Stimulated activated effector memory CD8-positive, alpha-beta T cell treated with anti-CD3 and anti-CD28 coated beads, Interleukin-12 subunit alpha, Interleukin-12 subunit beta, amount 100 ng/mL, for 72 hours (primary cell): ENCODE measurements at regions not wholly inside any gene's neighbourhood (a gene's known extent, or its start where the extent isn't known, plus 50 kb on each side); places are given as distances from the start of the nearest gene placed in this dataset.
"Not testable (repeated sequence)": the region's sequence is repeated elsewhere in the genome, so short reads cannot be mapped to it uniquely, and the experiment has no call there.

Experiments
- ATAC-seq: fragments of 150-1000 bp; cut with Tn5 transposase; 2 replicates; pipeline ENCODE4 v1.10.0; 2021
- DNase-seq, 2 donors: peaks; one replicate each; pipeline ENCODE4 v3.0.0; 2021 to 2022; ENCODE audit warnings: low spot score in 2 of 2
- H3K27ac Mint-ChIP-seq: one replicate; pipeline ENCODE4 v1.8.0; 2022; ENCODE audit warnings: mild to moderate bottlenecking, mixed read lengths
- H3K36me3 Mint-ChIP-seq: one replicate; pipeline ENCODE4 v1.8.0; 2022; ENCODE audit warnings: mild to moderate bottlenecking, mixed read lengths
- H3K4me1 Mint-ChIP-seq: one replicate; pipeline ENCODE4 v1.8.0; 2022; ENCODE audit warnings: mixed read lengths
- H3K4me3 Mint-ChIP-seq: one replicate; pipeline ENCODE4 v1.8.0; 2022; ENCODE audit warnings: mild to moderate bottlenecking, mixed read lengths
- H3K9me3 Mint-ChIP-seq: one replicate; pipeline ENCODE4 v1.8.0; 2022; ENCODE audit warnings: mixed read lengths

GRCh38 chr7:88566162-88566729 is 193.3 kb upstream of the ZNF804B start:
- Mint-ChIP-seq H3K4me3 (no peak overlapping the region), H3K9me3 (peaks cover 9% of the 10 kb centered on the region), H3K27ac (no peak overlapping the region), H3K36me3 (no peaks in the 10 kb centered on the region), H3K4me1 (no peaks in the 10 kb centered on the region)
- DNase-seq: no peak
- ATAC-seq: no peak

GRCh38 chr7:88565401-88565800 is 194.1 kb upstream of the ZNF804B start:
- Mint-ChIP-seq H3K27ac (no peak overlapping the region), H3K9me3 (peaks cover 9% of the 10 kb centered on the region), H3K4me1 (no peaks in the 10 kb centered on the region), H3K36me3 (no peaks in the 10 kb centered on the region), H3K4me3 (no peak overlapping the region)
- ATAC-seq (no peak), DNase-seq (no peak)

GRCh38 chr7:88556441-88556840 is 203.1 kb upstream of the ZNF804B start:
- not testable (repeated sequence) for H3K4me3 Mint-ChIP-seq, H3K9me3 Mint-ChIP-seq, H3K4me1 Mint-ChIP-seq, ATAC-seq, H3K36me3 Mint-ChIP-seq, H3K27ac Mint-ChIP-seq, DNase-seq

- not testable (repeated sequence) for ATAC-seq, DNase-seq, H3K27ac Mint-ChIP-seq, H3K36me3 Mint-ChIP-seq, H3K9me3 Mint-ChIP-seq, H3K4me1 Mint-ChIP-seq, H3K4me3 Mint-ChIP-seq
These were observed 204.7 kb upstream of the ZNF804B start for GRCh38 chr7:88554847-88555246.

GRCh38 chr7:88548399-88548798 is 211.1 kb upstream of the ZNF804B start:
- H3K9me3 Mint-ChIP-seq: peaks cover 15% of the 10 kb centered on the region
- no peak overlapping the region for H3K4me3 Mint-ChIP-seq
- H3K36me3 Mint-ChIP-seq: no peaks in the 10 kb centered on the region
- H3K27ac Mint-ChIP-seq: no peak overlapping the region
- DNase-seq: no peak
- ATAC-seq: no peak
- no peaks in the 10 kb centered on the region for H3K4me1 Mint-ChIP-seq

GRCh38 chr7:88546808-88547207 is 212.7 kb upstream of the ZNF804B start:
- ATAC-seq (no peak), DNase-seq (no peak)
- no peaks in the 10 kb centered on the region for H3K4me1 Mint-ChIP-seq
- peaks cover 15% of the 10 kb centered on the region for H3K9me3 Mint-ChIP-seq
- H3K27ac Mint-ChIP-seq: no peak overlapping the region
- no peaks in the 10 kb centered on the region for H3K36me3 Mint-ChIP-seq
- no peak overlapping the region for H3K4me3 Mint-ChIP-seq

- Mint-ChIP-seq H3K36me3 (no peaks in the 10 kb centered on the region), H3K4me1 (no peaks in the 10 kb centered on the region), H3K9me3 (peaks cover 15% of the 10 kb centered on the region), H3K4me3 (no peak overlapping the region), H3K27ac (no peak overlapping the region)
- ATAC-seq: no peak
- no peak for DNase-seq
These were observed 213.8 kb upstream of the ZNF804B start for GRCh38 chr7:88545663-88546062.

- no peak for ATAC-seq
- DNase-seq: no peak
- H3K4me3 Mint-ChIP-seq: no peak overlapping the region
- no peaks in the 10 kb centered on the region for H3K4me1 Mint-ChIP-seq
- H3K36me3 Mint-ChIP-seq: no peaks in the 10 kb centered on the region
- H3K27ac Mint-ChIP-seq: no peak overlapping the region
- peaks cover 5% of the 10 kb centered on the region for H3K9me3 Mint-ChIP-seq
These were observed 219.5 kb upstream of the ZNF804B start for GRCh38 chr7:88540012-88540411.

GRCh38 chr7:88539518-88539917 is 220.0 kb upstream of the ZNF804B start:
- DNase-seq: no peak
- no peak for ATAC-seq
- Mint-ChIP-seq H3K4me3 (no peak overlapping the region), H3K36me3 (no peaks in the 10 kb centered on the region), H3K4me1 (no peaks in the 10 kb centered on the region), H3K9me3 (peaks cover 3% of the 10 kb centered on the region), H3K27ac (no peak overlapping the region)

- H3K4me1 Mint-ChIP-seq: no peaks in the 10 kb centered on the region
- ATAC-seq (no peak), DNase-seq (no peak)
- peaks cover 4% of the 10 kb centered on the region for H3K9me3 Mint-ChIP-seq
- H3K4me3 Mint-ChIP-seq: no peak overlapping the region
- no peaks in the 10 kb centered on the region for H3K36me3 Mint-ChIP-seq
- H3K27ac Mint-ChIP-seq: no peak overlapping the region
These were observed 217.0 kb upstream of the STEAP4 start for GRCh38 chr7:88523645-88524044.

GRCh38 chr7:88522771-88523293 is 216.1 kb upstream of the STEAP4 start:
- H3K4me1 Mint-ChIP-seq: no peaks in the 10 kb centered on the region
- no peak overlapping the region for H3K27ac Mint-ChIP-seq
- DNase-seq: no peak

GRCh38 chr7:88516429-88516828 is 209.7 kb upstream of the STEAP4 start:
- no peak overlapping the region for H3K4me3 Mint-ChIP-seq
- ATAC-seq (no peak), DNase-seq (no peak)
- H3K27ac Mint-ChIP-seq: no peak overlapping the region
- H3K4me1 Mint-ChIP-seq: no peaks in the 10 kb centered on the region
- no peaks in the 10 kb centered on the region for H3K36me3 Mint-ChIP-seq
- peaks cover 5% of the 10 kb centered on the region for H3K9me3 Mint-ChIP-seq

More at GRCh38 chr7:88522771-88523293, 216.1 kb upstream of the STEAP4 start:
- H3K4me3 Mint-ChIP-seq: no peak overlapping the region
- peaks cover 3% of the 10 kb centered on the region for H3K9me3 Mint-ChIP-seq
- H3K36me3 Mint-ChIP-seq: no peaks in the 10 kb centered on the region
- ATAC-seq: no peak

GRCh38 chr7:88515301-88515700 is 208.6 kb upstream of the STEAP4 start:
- Mint-ChIP-seq H3K4me1 (no peaks in the 10 kb centered on the region), H3K27ac (no peak overlapping the region), H3K4me3 (no peak overlapping the region), H3K9me3 (peaks cover 5% of the 10 kb centered on the region), H3K36me3 (no peaks in the 10 kb centered on the region)
- DNase-seq: no peak
- no peak for ATAC-seq

- ATAC-seq (no peak), DNase-seq (no peak)
- Mint-ChIP-seq H3K9me3 (peaks cover 7% of the 10 kb centered on the region), H3K27ac (no peak overlapping the region), H3K4me1 (no peaks in the 10 kb centered on the region), H3K4me3 (no peak overlapping the region), H3K36me3 (no peaks in the 10 kb centered on the region)
These were observed 202.6 kb upstream of the STEAP4 start for GRCh38 chr7:88509341-88509740.

- H3K27ac Mint-ChIP-seq: no peak overlapping the region
- no peaks in the 10 kb centered on the region for H3K36me3 Mint-ChIP-seq
- no peaks in the 10 kb centered on the region for H3K4me1 Mint-ChIP-seq
- ATAC-seq: no peak
- peaks cover 2% of the 10 kb centered on the region for H3K9me3 Mint-ChIP-seq
- H3K4me3 Mint-ChIP-seq: no peak overlapping the region
- no peak for DNase-seq
These were observed 193.4 kb upstream of the STEAP4 start for GRCh38 chr7:88500131-88500530.

- H3K4me1 Mint-ChIP-seq: no peaks in the 10 kb centered on the region
- H3K36me3 Mint-ChIP-seq: no peaks in the 10 kb centered on the region
- DNase-seq (no peak), ATAC-seq (no peak)
- H3K27ac Mint-ChIP-seq: no peak overlapping the region
- H3K9me3 Mint-ChIP-seq: no peaks in the 10 kb centered on the region
- no peak overlapping the region for H3K4me3 Mint-ChIP-seq
These were observed 189.4 kb upstream of the STEAP4 start for GRCh38 chr7:88495881-88496725.
